Transverse colon (tissue), 4 donors: ENCODE measurements at regions not wholly inside any gene's neighbourhood (a gene's known extent, or its start where the extent isn't known, plus 50 kb on each side); places are given as distances from the start of the nearest gene placed in this dataset.

Experiments used
- EP300 ChIP-seq: sonication (generic); formaldehyde crosslinking; IDR thresholded peaks from one replicate; pipeline ENCODE4 v1.6.1; 2017; ENCODE audit warnings: antibody characterized with exemption, low read depth
- POLR2AphosphoS5 ChIP-seq, 3 donors: sonication (generic); formaldehyde crosslinking; IDR thresholded peaks; one replicate each; pipeline ENCODE4 v1.6.1; 2016; ENCODE audit warnings: antibody characterized with exemption in 3 of 3
- TF ChIP-seq, protein P1 (sequence below), 5 experiments: fragments of 200-600 bp in 3 of 5; fragments of 450-650 bp in 2 of 5; sonication (generic) in 3 of 5; IDR thresholded peaks; 1 replicate in 2 of 5; 2 replicates in 3 of 5; pipeline ENCODE4 v1.5.1; 2016 to 2017; ENCODE audit warnings: antibody characterized with exemption in 5 of 5, inconsistent platforms in 3 of 5, mild to moderate bottlenecking in 2 of 5, moderate library complexity in 1 of 5

DNA sequence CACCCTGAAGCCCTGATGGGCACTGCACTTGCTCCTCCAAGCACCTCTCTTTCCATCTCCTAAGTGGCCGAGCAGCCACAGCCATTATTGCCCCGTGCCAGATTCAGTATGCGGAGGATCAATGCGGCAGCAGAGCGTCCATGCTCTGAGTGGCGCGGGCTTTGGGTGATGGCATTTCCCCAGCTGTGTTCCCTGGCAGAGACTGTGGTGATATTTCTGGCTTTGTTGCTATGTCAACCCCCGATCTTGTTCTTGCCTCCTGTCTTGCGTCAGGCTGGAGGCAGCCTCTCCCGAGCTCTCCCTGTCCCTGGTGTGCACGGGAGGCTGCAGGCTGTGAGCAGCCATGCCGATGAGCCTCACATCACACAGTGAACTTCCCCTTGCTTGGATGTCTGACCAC, 1018.6 kb downstream of the TBC1D22A start:
- TF ChIP-seq, protein P1, sequence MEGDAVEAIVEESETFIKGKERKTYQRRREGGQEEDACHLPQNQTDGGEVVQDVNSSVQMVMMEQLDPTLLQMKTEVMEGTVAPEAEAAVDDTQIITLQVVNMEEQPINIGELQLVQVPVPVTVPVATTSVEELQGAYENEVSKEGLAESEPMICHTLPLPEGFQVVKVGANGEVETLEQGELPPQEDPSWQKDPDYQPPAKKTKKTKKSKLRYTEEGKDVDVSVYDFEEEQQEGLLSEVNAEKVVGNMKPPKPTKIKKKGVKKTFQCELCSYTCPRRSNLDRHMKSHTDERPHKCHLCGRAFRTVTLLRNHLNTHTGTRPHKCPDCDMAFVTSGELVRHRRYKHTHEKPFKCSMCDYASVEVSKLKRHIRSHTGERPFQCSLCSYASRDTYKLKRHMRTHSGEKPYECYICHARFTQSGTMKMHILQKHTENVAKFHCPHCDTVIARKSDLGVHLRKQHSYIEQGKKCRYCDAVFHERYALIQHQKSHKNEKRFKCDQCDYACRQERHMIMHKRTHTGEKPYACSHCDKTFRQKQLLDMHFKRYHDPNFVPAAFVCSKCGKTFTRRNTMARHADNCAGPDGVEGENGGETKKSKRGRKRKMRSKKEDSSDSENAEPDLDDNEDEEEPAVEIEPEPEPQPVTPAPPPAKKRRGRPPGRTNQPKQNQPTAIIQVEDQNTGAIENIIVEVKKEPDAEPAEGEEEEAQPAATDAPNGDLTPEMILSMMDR (IDR thresholded peaks at IDR 0.05): no peak
- TF ChIP-seq POLR2AphosphoS5 (IDR thresholded peaks at IDR 0.05) (no peak), EP300 (no peak)
